Endothelial cell of umbilical vein (primary cell): ENCODE measurements at regions not wholly inside any gene's neighbourhood (a gene's known extent, or its start where the extent isn't known, plus 50 kb on each side); places are given as distances from the start of the nearest gene placed in this dataset.

Experiments used
- BruUV-seq: library from RNA; stranded (reverse); fragments of 400-500 nt; replicated peaks from 2 replicates; lab custom pipeline; 2021; lab: Mats Ljungman, UMichigan
- CTCF ChIA-PET: fragments of 300-600, 350-600 bp; sonication (Branson Sonifier 250); formaldehyde crosslinking; loops from one replicate; lab custom pipeline; 2021; ENCODE audit warnings: antibody characterized with exemption, inconsistent platforms; lab: Charles Lee
- POLR2A ChIA-PET: fragments of 300-600, 350-600 bp; sonication (Branson Sonifier 250); formaldehyde crosslinking; loops from one replicate; lab custom pipeline; 2021; ENCODE audit warnings: antibody characterized with exemption, inconsistent platforms; lab: Charles Lee
- DNase-seq: peaks from one replicate; pipeline ENCODE4 v3.0.0-alpha.2; 2011; ENCODE audit warnings: low read depth, low spot score
- FAIRE-seq: peaks from 2 replicates; lab custom pipeline; 2011; peaks lifted over from hg19 to GRCh38; lab: Jason Lieb, UNC
- H2AFZ ChIP-seq: 2 replicates; pipeline ENCODE4 v1.6.0; 2012; ENCODE audit warnings: low read depth, low read length, control low read depth, inconsistent platforms
- H3K27ac ChIP-seq: 2 replicates; pipeline ENCODE4 v1.5.1; 2011; ENCODE audit warnings: low read depth, mild to moderate bottlenecking, control low read depth, low read length, moderate library complexity; ENCODE audit not compliant: insufficient read depth
- H3K27me3 ChIP-seq, 2 experiments: 2 replicates each; pipeline versions ENCODE4 v1.6.0 to v1.6.1; 2011; ENCODE audit warnings: low read length in 2 of 2, mixed read lengths in 1 of 2; ENCODE audit not compliant: control insufficient read depth in 2 of 2, insufficient read depth in 2 of 2
- H3K36me3 ChIP-seq, 2 experiments: 2 replicates in 1 of 2; 3 replicates in 1 of 2; pipeline ENCODE4 v1.5.1; 2011; ENCODE audit warnings: low read length in 2 of 2, mild to moderate bottlenecking in 1 of 2, moderate library complexity in 1 of 2; ENCODE audit not compliant: control insufficient read depth in 2 of 2, insufficient read depth in 2 of 2; ENCODE audit errors: extremely low read depth in 1 of 2
- H3K4me1 ChIP-seq: 3 replicates; pipeline ENCODE4 v1.5.1; 2011; ENCODE audit warnings: mild to moderate bottlenecking, low read length; ENCODE audit not compliant: control insufficient read depth, insufficient read depth; ENCODE audit errors: extremely low read depth
- H3K4me2 ChIP-seq: 2 replicates; pipeline ENCODE4 v1.6.1; 2011; ENCODE audit warnings: low read length, control low read depth, mixed read lengths; ENCODE audit not compliant: insufficient read depth
- H3K4me3 ChIP-seq, 3 experiments: fragments of 200-600 bp in 1 of 3; sonication (generic), shearing (Covaris generic) in 1 of 3; replicated peaks in 1 of 3; 2 replicates each; pipeline ENCODE4 v1.5.1; 2011 to 2016; ENCODE audit warnings: control low read depth in 3 of 3, low read length in 3 of 3, mild to moderate bottlenecking in 2 of 3, inconsistent platforms in 1 of 3, low read depth in 1 of 3, moderate library complexity in 1 of 3; ENCODE audit not compliant: insufficient read depth in 1 of 3
- H3K79me2 ChIP-seq: 2 replicates; pipeline ENCODE4 v1.6.0; 2012; ENCODE audit warnings: low read length, inconsistent platforms; ENCODE audit not compliant: control insufficient read depth, insufficient read depth
- H3K9ac ChIP-seq: replicated peaks from 2 replicates; pipeline ENCODE3; 2011; ENCODE audit warnings: low read length, control low read depth; ENCODE audit not compliant: insufficient read depth; ENCODE audit errors: extremely low read depth
- H3K9me1 ChIP-seq: replicated peaks from 3 replicates; pipeline ENCODE4 v1.6.0; 2011; ENCODE audit warnings: mild to moderate bottlenecking, low read length; ENCODE audit not compliant: control insufficient read depth, insufficient read depth; ENCODE audit errors: extremely low read depth
- H3K9me3 ChIP-seq: replicated peaks from 2 replicates; pipeline ENCODE4 v1.5.1; 2012; ENCODE audit warnings: low read length, inconsistent platforms; ENCODE audit not compliant: control insufficient read depth, insufficient read depth
- H4K20me1 ChIP-seq: replicated peaks from 2 replicates; pipeline ENCODE3; 2011; ENCODE audit warnings: mild to moderate bottlenecking, low read length; ENCODE audit not compliant: control insufficient read depth, insufficient read depth; ENCODE audit errors: extremely low read depth
- EZH2 ChIP-seq: IDR thresholded peaks from 2 replicates; pipeline ENCODE4 v1.6.1; 2012; ENCODE audit warnings: borderline replicate concordance, low read depth, mild to moderate bottlenecking, moderate library complexity, low read length, inconsistent platforms; ENCODE audit not compliant: severe bottlenecking
- FOS ChIP-seq: IDR thresholded peaks from 2 replicates; pipeline ENCODE4 v1.6.1; 2011; ENCODE audit warnings: mild to moderate bottlenecking, low read length, moderate library complexity, borderline replicate concordance; ENCODE audit not compliant: insufficient read depth
- GATA2 ChIP-seq: IDR thresholded peaks from 2 replicates; pipeline ENCODE4 v1.7.0; 2011; ENCODE audit warnings: low read depth, mild to moderate bottlenecking, moderate library complexity, mixed read lengths, low read length; ENCODE audit not compliant: insufficient read length, insufficient read depth
- JUN ChIP-seq: IDR thresholded peaks from 2 replicates; pipeline ENCODE4 v1.6.1; 2011; ENCODE audit warnings: borderline replicate concordance, low read depth; ENCODE audit not compliant: insufficient read length, insufficient read depth
- MYC ChIP-seq: IDR thresholded peaks from one replicate; pipeline ENCODE4 v1.6.1; 2011; ENCODE audit warnings: mild to moderate bottlenecking, low read depth, low read length
- POLR2A ChIP-seq: IDR thresholded peaks from 2 replicates; pipeline ENCODE4 v1.6.1; 2012; ENCODE audit warnings: low read depth, mild to moderate bottlenecking, control low read depth, low read length
- POLR2AphosphoS5 ChIP-seq: IDR thresholded peaks from 2 replicates; pipeline ENCODE4 v1.6.1; 2012; ENCODE audit warnings: low read depth, mild to moderate bottlenecking, control low read depth, low read length, moderate library complexity; ENCODE audit not compliant: insufficient read depth
- dilution Hi-C: fragments of 300-500 bp; cut with MboI; formaldehyde crosslinking; loops from one replicate; pipeline ENCODE4 v1.15.0; 2019; ENCODE audit warnings: low sequenced_read_pairs; ENCODE audit not compliant: extremely low pct_ligation_motif_present
- intact Hi-C: fragments of 100-400 bp; cut with micrococcal nuclease; formaldehyde crosslinking; loops from one replicate; pipeline ENCODE4 v1.10.0; 2022
- TF ChIP-seq, protein P1 (sequence below), 2 donors: IDR thresholded peaks; 1 replicate in 1 of 2; 2 replicates in 1 of 2; pipeline ENCODE4 v1.5.1; 2011; ENCODE audit warnings: low read length in 2 of 2, mild to moderate bottlenecking in 2 of 2, moderate library complexity in 2 of 2, control low read depth in 1 of 2, inconsistent platforms in 1 of 2, low read depth in 1 of 2; ENCODE audit not compliant: insufficient read depth in 1 of 2; ENCODE audit errors: extremely low read depth in 1 of 2
- TF ChIP-seq, protein P2 (sequence below): IDR thresholded peaks from 2 replicates; pipeline ENCODE4 v1.6.1; 2011; ENCODE audit not compliant: insufficient read depth, insufficient read length

DNA sequence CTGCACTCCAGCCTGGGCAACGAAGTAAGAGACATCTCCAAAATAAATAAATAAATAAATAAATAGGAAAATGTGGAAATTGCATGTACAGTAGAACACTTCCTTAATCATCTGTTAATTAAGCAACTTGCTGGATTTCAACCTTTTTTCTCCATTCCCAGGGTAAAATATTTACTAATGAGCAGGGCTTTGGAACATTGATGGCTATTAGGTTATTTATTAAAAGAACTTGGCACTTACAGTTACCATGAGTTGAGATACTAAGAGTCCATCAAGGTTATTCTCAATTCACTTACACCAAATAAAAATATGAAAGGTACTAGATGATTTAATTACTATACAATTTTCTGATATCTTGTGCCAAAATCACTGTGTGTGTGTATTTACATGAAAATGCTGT is 607.1 kb downstream of the PCDH18 start:
- dilution Hi-C loops (no loop called here), intact Hi-C loops (no loop called here)
- H4K20me1 ChIP-seq = no peaks in the 10 kb centered on the region
- no TSS peak for BruUV-seq
- TF ChIP-seq MYC = no peak
- TF ChIP-seq POLR2AphosphoS5 = no peak
- TF ChIP-seq JUN = no peak
- no peak for TF ChIP-seq POLR2A
- TF ChIP-seq FOS = no peak
- TF ChIP-seq, protein P1, sequence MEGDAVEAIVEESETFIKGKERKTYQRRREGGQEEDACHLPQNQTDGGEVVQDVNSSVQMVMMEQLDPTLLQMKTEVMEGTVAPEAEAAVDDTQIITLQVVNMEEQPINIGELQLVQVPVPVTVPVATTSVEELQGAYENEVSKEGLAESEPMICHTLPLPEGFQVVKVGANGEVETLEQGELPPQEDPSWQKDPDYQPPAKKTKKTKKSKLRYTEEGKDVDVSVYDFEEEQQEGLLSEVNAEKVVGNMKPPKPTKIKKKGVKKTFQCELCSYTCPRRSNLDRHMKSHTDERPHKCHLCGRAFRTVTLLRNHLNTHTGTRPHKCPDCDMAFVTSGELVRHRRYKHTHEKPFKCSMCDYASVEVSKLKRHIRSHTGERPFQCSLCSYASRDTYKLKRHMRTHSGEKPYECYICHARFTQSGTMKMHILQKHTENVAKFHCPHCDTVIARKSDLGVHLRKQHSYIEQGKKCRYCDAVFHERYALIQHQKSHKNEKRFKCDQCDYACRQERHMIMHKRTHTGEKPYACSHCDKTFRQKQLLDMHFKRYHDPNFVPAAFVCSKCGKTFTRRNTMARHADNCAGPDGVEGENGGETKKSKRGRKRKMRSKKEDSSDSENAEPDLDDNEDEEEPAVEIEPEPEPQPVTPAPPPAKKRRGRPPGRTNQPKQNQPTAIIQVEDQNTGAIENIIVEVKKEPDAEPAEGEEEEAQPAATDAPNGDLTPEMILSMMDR (IDR thresholded peaks at IDR 0.05; ENCODE audit: extremely low read depth in 1 of 2, insufficient read depth in 1 of 2, low read depth in 1 of 2, low read length in 2 of 2) = no peak
- no peak for TF ChIP-seq EZH2
- TF ChIP-seq, protein P2, sequence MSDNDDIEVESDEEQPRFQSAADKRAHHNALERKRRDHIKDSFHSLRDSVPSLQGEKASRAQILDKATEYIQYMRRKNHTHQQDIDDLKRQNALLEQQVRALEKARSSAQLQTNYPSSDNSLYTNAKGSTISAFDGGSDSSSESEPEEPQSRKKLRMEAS = no peak
- no peak for TF ChIP-seq GATA2
- H3K79me2 ChIP-seq = no peaks in the 10 kb centered on the region
- H3K9me3 ChIP-seq = no peaks in the 10 kb centered on the region
- H3K27ac ChIP-seq = no peak overlapping the region
- DNase-seq = no peak
- no peak overlapping the region for H2AFZ ChIP-seq
- POLR2A ChIA-PET = no interaction called here
- no peak for FAIRE-seq
- no peaks in the 10 kb centered on the region for H3K27me3 ChIP-seq
- H3K4me3 ChIP-seq = no peak overlapping the region
- no peak overlapping the region for H3K4me2 ChIP-seq
- CTCF ChIA-PET = no interaction called here
- no peaks in the 10 kb centered on the region for H3K36me3 ChIP-seq
- no peaks in the 10 kb centered on the region for H3K4me1 ChIP-seq
- H3K9ac ChIP-seq = no peak overlapping the region
- H3K9me1 ChIP-seq = no peaks in the 10 kb centered on the region
